ENCODE measurements at regions not wholly inside any gene's neighbourhood (a gene's known extent, or its start where the extent isn't known, plus 50 kb on each side); places are given as distances from the start of the nearest gene placed in this dataset.

- Histone ChIP-seq H3K36me3 (ENCODE audit: control insufficient read depth, insufficient read depth, low read length) (no peaks in the 10 kb centered on the region), H3K27me3 (replicated peaks; ENCODE audit: control insufficient read depth, insufficient read depth, low read length) (no peaks in the 10 kb centered on the region; the same call in 1 of the 2 replicates), H3K4me3 (ENCODE audit: low read depth, low read length) (no peak overlapping the region), H3K4me1 (0 out of 2 replicates have a peak, but pooled peaks cover 5% of the 10 kb centered on the region), H3K9me3 (no peaks in the 10 kb centered on the region)
- no peaks in the 10 kb centered on the region for H3K36me3 Mint-ChIP-seq (ENCODE audit: insufficient read depth, unreplicated experiment)
- H3K27me3 Mint-ChIP-seq (ENCODE audit: insufficient read depth, unreplicated experiment): peaks cover 6% of the 10 kb centered on the region
- intact Hi-C loops (cut with micrococcal nuclease; ENCODE audit: unreplicated experiment): no loop called here
- peaks cover 8% of the 10 kb centered on the region for H3K4me1 Mint-ChIP-seq (ENCODE audit: low read depth, unreplicated experiment)
- no peak overlapping the region for H3K27ac Mint-ChIP-seq (ENCODE audit: unreplicated experiment)
- POLR2A ChIA-PET: no interaction called here
- no TSS peak for BruUV-seq (replicated peaks)
- TF ChIP-seq CTCF (IDR thresholded peaks at IDR 0.05; ENCODE audit: insufficient read depth in 1 of 2, low read depth in 1 of 2, low read length in 1 of 2, severe bottlenecking in 1 of 2, unreplicated experiment in 1 of 2): no peak
- CTCF ChIA-PET: no interaction called here
- no peaks in the 10 kb centered on the region for H3K9me3 Mint-ChIP-seq (ENCODE audit: unreplicated experiment)
- H3K4me3 Mint-ChIP-seq (ENCODE audit: unreplicated experiment): no peak overlapping the region
- DNase-seq: no peak
Observed at GRCh38 chr5:136521696-136522095, 156.4 kb upstream of the TRPC7 start.

- H3K36me3 ChIP-seq (ENCODE audit: control insufficient read depth, insufficient read depth, low read length): no peaks in the 10 kb centered on the region
- no peak for TF ChIP-seq CTCF (IDR thresholded peaks at IDR 0.05; ENCODE audit: insufficient read depth in 1 of 2, low read depth in 1 of 2, low read length in 1 of 2, severe bottlenecking in 1 of 2, unreplicated experiment in 1 of 2)
- Mint-ChIP-seq H3K9me3 (ENCODE audit: unreplicated experiment) (no peaks in the 10 kb centered on the region), H3K27me3 (ENCODE audit: insufficient read depth, unreplicated experiment) (peaks cover 12% of the 10 kb centered on the region), H3K4me3 (ENCODE audit: unreplicated experiment) (no peak overlapping the region), H3K36me3 (ENCODE audit: insufficient read depth, unreplicated experiment) (no peaks in the 10 kb centered on the region), H3K4me1 (ENCODE audit: low read depth, unreplicated experiment) (no peaks in the 10 kb centered on the region), H3K27ac (ENCODE audit: unreplicated experiment) (no peak overlapping the region)
- no peak for DNase-seq
- BruUV-seq (replicated peaks): no TSS peak
- no peak overlapping the region for H3K4me3 ChIP-seq (ENCODE audit: low read depth, low read length)
- H3K9me3 ChIP-seq: no peaks in the 10 kb centered on the region
- intact Hi-C loops (cut with micrococcal nuclease; ENCODE audit: unreplicated experiment): no loop called here
- H3K27me3 ChIP-seq (replicated peaks; ENCODE audit: control insufficient read depth, insufficient read depth, low read length): no peaks in the 10 kb centered on the region
- ChIA-PET CTCF (no interaction called here), POLR2A (no interaction called here)
- H3K4me1 ChIP-seq: no peaks in the 10 kb centered on the region
Observed at GRCh38 chr5:136518814-136519213, 153.5 kb upstream of the TRPC7 start.

- no peak overlapping the region for H3K27ac Mint-ChIP-seq (ENCODE audit: unreplicated experiment)
- no peak overlapping the region for H3K4me3 Mint-ChIP-seq (ENCODE audit: unreplicated experiment)
- no peak for DNase-seq
- H3K9me3 Mint-ChIP-seq (ENCODE audit: unreplicated experiment): no peaks in the 10 kb centered on the region
- peaks cover 12% of the 10 kb centered on the region for H3K27me3 Mint-ChIP-seq (ENCODE audit: insufficient read depth, unreplicated experiment)
- POLR2A ChIA-PET: no interaction called here
- intact Hi-C loops (cut with micrococcal nuclease; ENCODE audit: unreplicated experiment): no loop called here
- TF ChIP-seq CTCF (IDR thresholded peaks at IDR 0.05; ENCODE audit: insufficient read depth in 1 of 2, low read depth in 1 of 2, low read length in 1 of 2, severe bottlenecking in 1 of 2, unreplicated experiment in 1 of 2): no peak
- Histone ChIP-seq H3K27me3 (replicated peaks; ENCODE audit: control insufficient read depth, insufficient read depth, low read length) (no peaks in the 10 kb centered on the region), H3K4me1 (no peaks in the 10 kb centered on the region), H3K9me3 (no peaks in the 10 kb centered on the region), H3K4me3 (ENCODE audit: low read depth, low read length) (no peak overlapping the region), H3K36me3 (ENCODE audit: control insufficient read depth, insufficient read depth, low read length) (no peaks in the 10 kb centered on the region)
- H3K4me1 Mint-ChIP-seq (ENCODE audit: low read depth, unreplicated experiment): no peaks in the 10 kb centered on the region
- CTCF ChIA-PET: no interaction called here
- H3K36me3 Mint-ChIP-seq (ENCODE audit: insufficient read depth, unreplicated experiment): no peaks in the 10 kb centered on the region
- BruUV-seq (replicated peaks): no TSS peak
Observed at GRCh38 chr5:136518174-136518573, 152.8 kb upstream of the TRPC7 start.

All from Caco-2 (cell line).